ENCODE measurements at regions not wholly inside any gene's neighbourhood (a gene's known extent, or its start where the extent isn't known, plus 50 kb on each side); places are given as distances from the start of the nearest gene placed in this dataset.

GRCh38 chr2:8153258-8153718 lies 528.6 kb upstream of the ID2 start:
- Mint-ChIP-seq H3K4me3 (ENCODE audit: unreplicated experiment) (no peak overlapping the region), H3K27me3 (ENCODE audit: insufficient read depth, unreplicated experiment) (no peaks in the 10 kb centered on the region), H3K9me3 (ENCODE audit: unreplicated experiment) (no peaks in the 10 kb centered on the region), H3K27ac (ENCODE audit: unreplicated experiment) (no peak overlapping the region), H3K4me1 (ENCODE audit: low read depth, unreplicated experiment) (no peaks in the 10 kb centered on the region), H3K36me3 (ENCODE audit: insufficient read depth, unreplicated experiment) (no peaks in the 10 kb centered on the region)
- BruUV-seq (replicated peaks), result no TSS peak
- H3K27me3 ChIP-seq (replicated peaks; ENCODE audit: control insufficient read depth, insufficient read depth, low read length), result no peaks in the 10 kb centered on the region; the same call in 1 of the 2 replicates
- no peaks in the 10 kb centered on the region for H3K36me3 ChIP-seq (ENCODE audit: control insufficient read depth, insufficient read depth, low read length)
- no peak for DNase-seq
- H3K9me3 ChIP-seq, result no peaks in the 10 kb centered on the region
- ChIA-PET CTCF (no interaction called here), POLR2A (no interaction called here)
- TF ChIP-seq CTCF (IDR thresholded peaks at IDR 0.05; ENCODE audit: insufficient read depth in 1 of 2, low read depth in 1 of 2, low read length in 1 of 2, severe bottlenecking in 1 of 2, unreplicated experiment in 1 of 2), result no peak
- no peak overlapping the region for H3K4me3 ChIP-seq (ENCODE audit: low read depth, low read length)
- intact Hi-C loops (cut with micrococcal nuclease; ENCODE audit: unreplicated experiment), result no loop called here
- H3K4me1 ChIP-seq, result no peaks in the 10 kb centered on the region

- H3K4me3 Mint-ChIP-seq (ENCODE audit: unreplicated experiment), result no peak overlapping the region
These were observed 527.6 kb upstream of the ID2 start for GRCh38 chr2:8154270-8154669.

GRCh38 chr2:8154936-8155335 lies 526.9 kb upstream of the ID2 start:
- ChIA-PET POLR2A (no interaction called here), CTCF (no interaction called here)
- H3K4me1 Mint-ChIP-seq (ENCODE audit: low read depth, unreplicated experiment), result no peaks in the 10 kb centered on the region
- Histone ChIP-seq H3K4me3 (ENCODE audit: low read depth, low read length) (no peak overlapping the region), H3K4me1 (no peaks in the 10 kb centered on the region), H3K36me3 (ENCODE audit: control insufficient read depth, insufficient read depth, low read length) (no peaks in the 10 kb centered on the region), H3K27me3 (replicated peaks; ENCODE audit: control insufficient read depth, insufficient read depth, low read length) (no peaks in the 10 kb centered on the region; the same call in 1 of the 2 replicates), H3K9me3 (no peaks in the 10 kb centered on the region)
- no TSS peak for BruUV-seq (replicated peaks)
- DNase-seq, result no peak
- no peak overlapping the region for H3K27ac Mint-ChIP-seq (ENCODE audit: unreplicated experiment)
- H3K27me3 Mint-ChIP-seq (ENCODE audit: insufficient read depth, unreplicated experiment), result peaks cover 3% of the 10 kb centered on the region
- TF ChIP-seq CTCF (IDR thresholded peaks at IDR 0.05; ENCODE audit: insufficient read depth in 1 of 2, low read depth in 1 of 2, low read length in 1 of 2, severe bottlenecking in 1 of 2, unreplicated experiment in 1 of 2), result no peak
- intact Hi-C loops (cut with micrococcal nuclease; ENCODE audit: unreplicated experiment), result no loop called here
- no peaks in the 10 kb centered on the region for H3K36me3 Mint-ChIP-seq (ENCODE audit: insufficient read depth, unreplicated experiment)
- no peaks in the 10 kb centered on the region for H3K9me3 Mint-ChIP-seq (ENCODE audit: unreplicated experiment)
- no peak overlapping the region for H3K4me3 Mint-ChIP-seq (ENCODE audit: unreplicated experiment)

More at GRCh38 chr2:8154270-8154669, 527.6 kb upstream of the ID2 start:
- no peak for TF ChIP-seq CTCF (IDR thresholded peaks at IDR 0.05; ENCODE audit: insufficient read depth in 1 of 2, low read depth in 1 of 2, low read length in 1 of 2, severe bottlenecking in 1 of 2, unreplicated experiment in 1 of 2)
- ChIA-PET POLR2A (no interaction called here), CTCF (no interaction called here)
- Mint-ChIP-seq H3K27me3 (ENCODE audit: insufficient read depth, unreplicated experiment) (no peaks in the 10 kb centered on the region), H3K9me3 (ENCODE audit: unreplicated experiment) (no peaks in the 10 kb centered on the region), H3K36me3 (ENCODE audit: insufficient read depth, unreplicated experiment) (no peaks in the 10 kb centered on the region), H3K4me1 (ENCODE audit: low read depth, unreplicated experiment) (no peaks in the 10 kb centered on the region), H3K27ac (ENCODE audit: unreplicated experiment) (no peak overlapping the region)
- Histone ChIP-seq H3K36me3 (ENCODE audit: control insufficient read depth, insufficient read depth, low read length) (no peaks in the 10 kb centered on the region), H3K27me3 (replicated peaks; ENCODE audit: control insufficient read depth, insufficient read depth, low read length) (no peaks in the 10 kb centered on the region; the same call in 1 of the 2 replicates), H3K9me3 (no peaks in the 10 kb centered on the region), H3K4me3 (ENCODE audit: low read depth, low read length) (no peak overlapping the region), H3K4me1 (no peaks in the 10 kb centered on the region)
- DNase-seq, result no peak
- intact Hi-C loops (cut with micrococcal nuclease; ENCODE audit: unreplicated experiment), result no loop called here
- BruUV-seq (replicated peaks), result no TSS peak

All from Caco-2 (cell line).